Astrocyte of the cerebellum (primary cell): ENCODE measurements at regions not wholly inside any gene's neighbourhood (a gene's known extent, or its start where the extent isn't known, plus 50 kb on each side); places are given as distances from the start of the nearest gene placed in this dataset.

ENCODE experiments used
- DNase-seq: peaks from one replicate; pipeline ENCODE4 v3.0.0-alpha.2; 2011; ENCODE audit warnings: low read depth
- H3K4me3 ChIP-seq: 2 replicates; pipeline ENCODE4 v1.5.1; 2011; ENCODE audit warnings: mild to moderate bottlenecking, low read depth, low read length, moderate library complexity
- CTCF ChIP-seq: IDR thresholded peaks from 2 replicates; pipeline ENCODE4 v1.5.1; 2012; ENCODE audit warnings: low read length, low read depth, moderate library complexity, mild to moderate bottlenecking; ENCODE audit errors: missing control alignments
- in situ Hi-C: cut with HindIII; loops from 2 replicates; pipeline ENCODE4 v1.10.0; 2017; ENCODE audit warnings: low sequenced_read_pairs

GRCh38 chr6:71478834-71479541 is 190.4 kb downstream of the OGFRL1 start:
- no peak for TF ChIP-seq CTCF
- in situ Hi-C loops: no loop called here
- H3K4me3 ChIP-seq: no peak overlapping the region
- peak; percentile 96 for DNase-seq

GRCh38 chr6:71480577-71480976 is 192.0 kb downstream of the OGFRL1 start:
- no peak for TF ChIP-seq CTCF
- in situ Hi-C loops: no loop called here
- no peak overlapping the region for H3K4me3 ChIP-seq
- no peak for DNase-seq

- no peak for DNase-seq
- H3K4me3 ChIP-seq: no peak overlapping the region
- TF ChIP-seq CTCF: no peak
- in situ Hi-C loops: no loop called here
Observed at GRCh38 chr6:71481011-71481410, 192.4 kb downstream of the OGFRL1 start.

GRCh38 chr6:71481801-71482200 is 193.2 kb downstream of the OGFRL1 start:
- in situ Hi-C loops: no loop called here
- no peak for TF ChIP-seq CTCF
- no peak for DNase-seq
- H3K4me3 ChIP-seq: no peak overlapping the region

GRCh38 chr6:71482742-71483141 is 194.1 kb downstream of the OGFRL1 start:
- no peak for DNase-seq
- peak; percentile 31 for TF ChIP-seq CTCF
- in situ Hi-C loops: no loop called here
- no peak overlapping the region for H3K4me3 ChIP-seq

- in situ Hi-C loops: no loop called here
- no peak for TF ChIP-seq CTCF
- no peak for DNase-seq
- no peak overlapping the region for H3K4me3 ChIP-seq
Observed at GRCh38 chr6:71486461-71486860, 197.8 kb downstream of the OGFRL1 start.
